ENCODE measurements at regions not wholly inside any gene's neighbourhood (a gene's known extent, or its start where the extent isn't known, plus 50 kb on each side); places are given as distances from the start of the nearest gene placed in this dataset.

DNA sequence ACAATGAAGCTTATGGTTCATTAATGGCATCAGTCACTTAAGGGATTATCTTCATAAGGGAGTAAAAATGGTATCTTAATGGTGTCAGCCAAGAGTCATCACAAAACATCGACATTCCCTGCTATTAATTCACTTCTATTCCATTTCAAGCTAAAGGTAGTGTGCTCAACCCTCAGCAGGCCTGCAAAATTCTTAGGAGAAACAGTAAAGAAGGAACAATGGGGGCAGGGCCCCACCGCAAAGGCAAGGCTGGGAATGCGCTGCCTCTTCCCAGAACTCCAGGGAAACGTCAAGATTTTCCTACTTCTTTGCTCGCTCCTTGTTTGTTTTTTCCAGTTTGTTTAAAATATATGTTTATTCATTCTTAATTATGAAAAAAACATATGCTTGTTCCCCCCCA is 187.3 kb upstream of the TSC22D2 start:
- peak overlapping the region; percentile 57 to 65 for H3K4me2 ChIP-seq (ENCODE audit: insufficient read depth in 1 of 2, low read depth in 2 of 2, low read length in 2 of 2)
- peaks cover 0 to 7% (median 2%) of the 10 kb centered on the region in 4 experiments; a peak in 5 of 7 replicates for H3K27me3 ChIP-seq (replicated peaks in 1 of 4; ENCODE audit: control insufficient read depth in 3 of 4, extremely low read depth in 1 of 4, insufficient read depth in 3 of 4, low read length in 3 of 4)
- no peak overlapping the region for H4K91ac ChIP-seq (replicated peaks; ENCODE audit: insufficient read length, low read length)
- H3K18ac ChIP-seq (ENCODE audit: extremely low read depth, low read length): no peak overlapping the region
- no peak overlapping the region for H2BK12ac ChIP-seq (ENCODE audit: low read depth, low read length)
- H3K4me1 ChIP-seq (replicated peaks in 1 of 4; ENCODE audit: control insufficient read depth in 3 of 4, insufficient read depth in 4 of 4, low read length in 3 of 4): peaks cover 4 to 18% (median 10%) of the 10 kb centered on the region in 4 experiments; a peak in 6 of 7 replicates
- no peak overlapping the region for H3K56ac ChIP-seq (replicated peaks; ENCODE audit: insufficient read length, low read depth, low read length)
- ChIA-PET CTCF (ENCODE audit: partially characterized antibody) (interaction anchor here (0.7 to 6.8 kb wide), 19 partner anchors 10 to 450 kb away, joined by 3 to 75 read pairs (median 4); partner anchors contain the start of gene PFN2), POLR2A (ENCODE audit: partially characterized antibody) (interaction anchor here (0.9 to 2.3 kb wide), 6 partner anchors 250 to 284 kb away, joined by 4 to 11 read pairs (median 6); partner anchors contain the start of gene PFN2)
- no peak overlapping the region for H4K8ac ChIP-seq (ENCODE audit: extremely low read depth, insufficient read depth, low read length)
- H3K27ac ChIP-seq (ENCODE audit: low read depth, low read length): no peak overlapping the region
- H4K5ac ChIP-seq (ENCODE audit: insufficient read length, low read depth, low read length): no peak overlapping the region
- H3K4ac ChIP-seq (replicated peaks; ENCODE audit: insufficient read length, low read depth, low read length): no peak overlapping the region
- no peaks in the 10 kb centered on the region for H3K36me3 ChIP-seq (ENCODE audit: control insufficient read depth in 2 of 4, insufficient read depth in 4 of 4, low read length in 3 of 4)
- H3K79me2 ChIP-seq (ENCODE audit: control insufficient read depth in 1 of 2, insufficient read depth in 2 of 2, low read length in 2 of 2): no peaks in the 10 kb centered on the region
- no peak overlapping the region for H2BK120ac ChIP-seq (replicated peaks; ENCODE audit: low read depth, low read length)
- no peak overlapping the region for H2BK15ac ChIP-seq (ENCODE audit: low read length)
- 51% methylated on average over 5 of the region's 5 CpGs; no CpG with 5 or more reads in 1 of the 2 experiments for WGBS, 2 experiments (ENCODE audit: extremely low coverage in 1 of 2, insufficient coverage in 1 of 2, insufficient read length in 1 of 2, insufficient replicate concordance in 2 of 2, low coverage in 1 of 2, low lambda C conversion rate in 2 of 2, missing lambda C conversion rate in 1 of 2)
- no peak overlapping the region for H3K9ac ChIP-seq (replicated peaks in 1 of 4; ENCODE audit: extremely low read depth in 1 of 4, low read depth in 3 of 4, low read length in 3 of 4)
- H2AFZ ChIP-seq (ENCODE audit: low read length): peak overlapping the region; percentile 86; the same call in 1 of the 2 replicates
- FAIRE-seq (no peak), DNase-seq (ENCODE audit: low read depth in 1 of 2, low spot score in 2 of 2) (no peak)
- no peak overlapping the region for H2BK5ac ChIP-seq (ENCODE audit: low read depth, low read length)
- H3K79me1 ChIP-seq (ENCODE audit: low read depth, low read length): no peaks in the 10 kb centered on the region
- H3K23me2 ChIP-seq (ENCODE audit: low read depth, low read length): peaks cover 6% of the 10 kb centered on the region; the same call in 1 of the 2 replicates
- no peak overlapping the region for H2BK20ac ChIP-seq (ENCODE audit: low read length)
- no peak overlapping the region for H3K14ac ChIP-seq (ENCODE audit: insufficient read length)
- peaks cover 0 to 4% of the 10 kb centered on the region in 2 experiments for H4K20me1 ChIP-seq (replicated peaks in 1 of 2; ENCODE audit: control insufficient read depth in 1 of 2, insufficient read depth in 2 of 2, low read length in 2 of 2)
- H3K4me3 ChIP-seq (ENCODE audit: extremely low read depth in 1 of 4, insufficient read depth in 2 of 4, low read depth in 3 of 4, low read length in 4 of 4): peak overlapping the region in 2 of 4 experiments; percentile 12 to 52; a peak in 2 of 8 replicates
- H3K9me3 ChIP-seq (ENCODE audit: insufficient read depth in 2 of 2, low read depth in 1 of 2, low read length in 1 of 2): peaks cover 3 to 6% of the 10 kb centered on the region in 2 experiments; a peak in 3 of 4 replicates
- TF ChIP-seq ZNF274 (IDR thresholded peaks at IDR 0.05; ENCODE audit: borderline replicate concordance, extremely low read depth, low read length): no peak
- TF ChIP-seq TEAD4 (IDR thresholded peaks at IDR 0.05; ENCODE audit: low read depth, low read length): 0 out of 2 replicates have a peak, but pooled peaks have one; percentile 10
- no peak overlapping the region for H2AK5ac ChIP-seq (ENCODE audit: low read depth, low read length)
- no peak overlapping the region for H3K23ac ChIP-seq (ENCODE audit: insufficient read length)
